Psoas muscle (tissue), 7 donors: ENCODE measurements at regions not wholly inside any gene's neighbourhood (a gene's known extent, or its start where the extent isn't known, plus 50 kb on each side); places are given as distances from the start of the nearest gene placed in this dataset.

Experiments
- ATAC-seq, 4 donors: fragments of 200-7000 bp; cut with Tn5 transposase; one replicate each; pipeline ENCODE4 v1.9.1; 2020; ENCODE audit warnings: moderate library complexity in 3 of 4, mild to moderate bottlenecking in 2 of 4
- DNase-seq, 2 donors: peaks; one replicate each; pipeline ENCODE4 v3.0.0-alpha.2; 2020
- H3K27ac ChIP-seq: fragments of 200-600 bp; one replicate; pipeline ENCODE4 v1.8.0; 2022
- H3K27me3 ChIP-seq, 3 donors: fragments of 200-600 bp in 1 of 3; one replicate each; pipeline versions ENCODE4 v1.6.1 to v1.8.0; 2013 to 2022; ENCODE audit warnings: low read length in 2 of 3, mild to moderate bottlenecking in 2 of 3, moderate library complexity in 1 of 3; ENCODE audit not compliant: insufficient read depth in 3 of 3
- H3K36me3 ChIP-seq, 2 donors: fragments of 200-600 bp in 1 of 2; one replicate each; pipeline versions ENCODE4 v1.6.1 to v1.8.0; 2013 to 2022; ENCODE audit warnings: low read depth in 1 of 2, mild to moderate bottlenecking in 1 of 2, moderate library complexity in 1 of 2; ENCODE audit not compliant: insufficient read depth in 1 of 2
- H3K4me1 ChIP-seq: fragments of 200-600 bp; one replicate; pipeline ENCODE4 v1.8.0; 2022
- H3K4me3 ChIP-seq: fragments of 200-600 bp; one replicate; pipeline ENCODE4 v1.8.0; 2022; ENCODE audit warnings: mild to moderate bottlenecking
- H3K9me3 ChIP-seq: fragments of 200-600 bp; one replicate; pipeline ENCODE4 v1.8.0; 2022
- WGBS, 3 donors: extraction: QIAGEN DNeasy Blood & Tissue Kit; methylation state at CpG; one replicate each; pipeline versions ENCODE4 v1.1.6 to v1.1.7; 2013; 5-methylcytosine and 5-hydroxymethylcytosine counted together
- intact Hi-C, 2 donors: fragments of 100-400 bp; cut with DNase I; formaldehyde crosslinking; loops; one replicate each; pipeline versions ENCODE4 v1.11.0 to v1.14.2; 2022
- TF ChIP-seq, protein P1 (sequence below): fragments of 200-600 bp; IDR thresholded peaks from one replicate; pipeline ENCODE4 v1.8.0; 2022; ENCODE audit warnings: antibody characterized with exemption
- donor health status: healthy with polysubstance abuse.
- donor health status: DM: no; HTN: no; CAD: no; lungs with moderate emphysema.
- donor health status: Bipolar disorder and iron deficiency.
- donor health status: healthy.
- donor health status: DM: yes; HTN: yes; CAD: no.
- donor health status: DM: no; HTN: no; CAD: no.
- donor health status: DM: yes; HTN: yes; CAD: no.

DNA sequence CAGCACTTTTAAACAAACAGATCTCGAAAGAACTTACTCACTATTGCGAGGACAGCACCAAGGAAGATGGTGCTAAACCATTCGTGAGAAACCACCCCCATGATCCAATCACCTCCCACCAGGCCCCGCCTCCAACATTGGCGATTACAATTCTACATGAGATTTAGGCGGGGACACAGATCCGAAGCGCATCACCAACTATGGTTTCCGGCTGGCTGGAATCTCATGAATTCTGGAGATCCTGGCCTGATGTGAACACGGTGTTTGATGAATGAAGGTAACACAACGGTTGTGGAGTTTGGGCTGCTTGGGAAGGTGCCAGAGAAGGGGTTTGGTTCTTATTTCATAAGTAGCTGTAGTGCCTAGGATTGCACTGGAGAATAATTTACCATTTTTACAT lies 216.7 kb downstream of the EMX2 start:
- WGBS, 3 donors, result 90 to 92% (median 92%) methylated on average over 11 of the region's 11 CpGs
- TF ChIP-seq, protein P1, sequence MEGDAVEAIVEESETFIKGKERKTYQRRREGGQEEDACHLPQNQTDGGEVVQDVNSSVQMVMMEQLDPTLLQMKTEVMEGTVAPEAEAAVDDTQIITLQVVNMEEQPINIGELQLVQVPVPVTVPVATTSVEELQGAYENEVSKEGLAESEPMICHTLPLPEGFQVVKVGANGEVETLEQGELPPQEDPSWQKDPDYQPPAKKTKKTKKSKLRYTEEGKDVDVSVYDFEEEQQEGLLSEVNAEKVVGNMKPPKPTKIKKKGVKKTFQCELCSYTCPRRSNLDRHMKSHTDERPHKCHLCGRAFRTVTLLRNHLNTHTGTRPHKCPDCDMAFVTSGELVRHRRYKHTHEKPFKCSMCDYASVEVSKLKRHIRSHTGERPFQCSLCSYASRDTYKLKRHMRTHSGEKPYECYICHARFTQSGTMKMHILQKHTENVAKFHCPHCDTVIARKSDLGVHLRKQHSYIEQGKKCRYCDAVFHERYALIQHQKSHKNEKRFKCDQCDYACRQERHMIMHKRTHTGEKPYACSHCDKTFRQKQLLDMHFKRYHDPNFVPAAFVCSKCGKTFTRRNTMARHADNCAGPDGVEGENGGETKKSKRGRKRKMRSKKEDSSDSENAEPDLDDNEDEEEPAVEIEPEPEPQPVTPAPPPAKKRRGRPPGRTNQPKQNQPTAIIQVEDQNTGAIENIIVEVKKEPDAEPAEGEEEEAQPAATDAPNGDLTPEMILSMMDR, result no peak
- no peaks in the 10 kb centered on the region for H3K27me3 ChIP-seq

DNA sequence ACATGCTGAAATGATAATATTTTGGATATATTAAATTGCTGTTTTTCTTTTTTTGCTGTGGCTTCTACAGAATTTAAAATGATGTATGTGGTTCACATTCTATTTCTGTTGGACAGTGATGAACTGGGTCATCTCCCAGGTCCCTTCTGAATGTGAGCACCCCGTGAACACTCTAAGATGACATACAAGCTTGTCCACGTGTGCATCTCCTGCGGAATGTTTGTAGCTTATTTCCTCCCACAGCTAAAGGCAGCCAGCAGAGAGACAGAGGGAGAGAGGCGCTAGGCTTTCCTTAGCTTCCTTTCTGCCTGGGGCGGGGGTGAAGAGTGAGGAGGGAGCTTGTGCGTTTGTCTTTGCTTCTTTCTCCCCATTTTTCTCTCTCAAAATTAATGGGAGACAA lies 219.1 kb downstream of the EMX2 start:
- no peaks in the 10 kb centered on the region for H3K27me3 ChIP-seq
- intact Hi-C loops, result no loop called here
- 72 to 77% (median 72%) methylated on average over 6 of the region's 6 CpGs for WGBS, 3 donors
- H3K9me3 ChIP-seq, result no peaks in the 10 kb centered on the region
- no peaks in the 10 kb centered on the region for H3K4me1 ChIP-seq
- no peak for ATAC-seq
- DNase-seq, result no peak
- H3K27ac ChIP-seq, result no peak overlapping the region
- TF ChIP-seq, protein P1, result no peak
- no peaks in the 10 kb centered on the region for H3K36me3 ChIP-seq
- H3K4me3 ChIP-seq, result no peak overlapping the region

More for the DNA sequence above, 216.7 kb downstream of the EMX2 start:
- Histone ChIP-seq H3K4me1 (no peaks in the 10 kb centered on the region), H3K27ac (no peak overlapping the region), H3K9me3 (no peaks in the 10 kb centered on the region), H3K4me3 (no peak overlapping the region), H3K36me3 (no peaks in the 10 kb centered on the region)
- ATAC-seq, result no peak
- intact Hi-C loops, result no loop called here
- DNase-seq, result no peak

DNA sequence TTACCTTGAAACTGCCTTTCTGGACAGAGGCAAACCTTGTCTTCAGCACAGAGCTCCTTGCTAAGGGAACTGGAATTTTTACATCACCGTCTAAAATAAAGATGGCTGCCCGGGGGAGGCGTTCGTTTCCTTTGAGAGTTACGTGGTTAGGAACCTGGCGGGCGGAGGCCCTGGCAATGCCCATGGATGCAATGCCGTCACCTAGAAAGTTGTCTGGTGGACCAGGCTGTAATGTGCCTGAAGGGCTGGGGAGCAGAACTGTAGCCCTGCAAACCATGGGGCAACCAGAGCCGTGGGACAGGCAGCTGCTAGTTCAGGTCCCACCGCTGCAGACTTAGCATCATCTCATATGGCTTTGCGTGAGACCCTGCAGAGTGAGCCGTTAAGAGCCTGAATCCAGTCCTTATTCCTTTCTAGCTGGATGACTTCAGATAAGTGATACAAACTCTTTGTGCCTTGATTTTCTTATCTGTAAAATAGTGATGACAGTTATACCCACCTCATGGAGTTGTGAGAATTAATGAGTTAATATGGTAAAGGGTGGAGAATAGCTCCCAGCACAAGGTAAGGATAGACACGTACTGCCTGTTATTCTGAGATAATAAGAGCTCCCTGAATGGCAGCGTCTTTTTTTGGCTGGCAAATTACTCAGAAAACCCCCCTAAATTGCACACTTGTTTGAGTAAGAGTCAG lies 219.7 kb downstream of the EMX2 start:
- no peak for DNase-seq
- H3K9me3 ChIP-seq, result no peaks in the 10 kb centered on the region
- no peaks in the 10 kb centered on the region for H3K27me3 ChIP-seq
- WGBS, 3 donors, result 74 to 77% (median 75%) methylated on average over 14 of the region's 14 CpGs
- intact Hi-C loops, result no loop called here
- H3K4me3 ChIP-seq, result no peak overlapping the region
- TF ChIP-seq, protein P1, result no peak
- ATAC-seq, result no peak
- H3K27ac ChIP-seq, result no peak overlapping the region
- no peaks in the 10 kb centered on the region for H3K4me1 ChIP-seq
- no peaks in the 10 kb centered on the region for H3K36me3 ChIP-seq

DNA sequence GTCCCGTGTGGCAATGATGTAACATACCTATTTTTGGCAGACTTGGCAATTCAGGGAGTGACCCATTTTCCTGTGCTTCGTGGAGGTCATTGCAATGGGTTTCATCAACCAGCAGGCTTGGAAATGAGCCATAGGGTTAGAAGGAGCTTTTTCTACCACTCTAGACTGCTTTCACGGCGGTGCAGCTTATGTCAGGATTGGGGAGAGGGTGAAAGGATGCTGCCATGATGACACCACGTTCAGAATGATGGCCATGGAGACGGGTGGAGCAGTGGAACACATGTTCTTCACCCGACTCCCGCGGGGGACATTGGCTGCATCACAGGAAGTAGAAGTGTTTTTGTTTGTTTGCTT lies 220.2 kb downstream of the EMX2 start:
- WGBS, 3 donors, result 46 to 57% (median 47%) methylated on average over 9 of the region's 9 CpGs
- H3K27me3 ChIP-seq, result no peaks in the 10 kb centered on the region
- H3K4me1 ChIP-seq, result no peaks in the 10 kb centered on the region
- H3K36me3 ChIP-seq, result no peaks in the 10 kb centered on the region
- no peaks in the 10 kb centered on the region for H3K9me3 ChIP-seq
- intact Hi-C loops, result no loop called here
- peak in 1 of 2 donors; percentile 60 for DNase-seq
- ATAC-seq, result peak in 2 of 4 donors; percentile 38 to 48
- no peak overlapping the region for H3K27ac ChIP-seq
- TF ChIP-seq, protein P1, result no peak
- no peak overlapping the region for H3K4me3 ChIP-seq

DNA sequence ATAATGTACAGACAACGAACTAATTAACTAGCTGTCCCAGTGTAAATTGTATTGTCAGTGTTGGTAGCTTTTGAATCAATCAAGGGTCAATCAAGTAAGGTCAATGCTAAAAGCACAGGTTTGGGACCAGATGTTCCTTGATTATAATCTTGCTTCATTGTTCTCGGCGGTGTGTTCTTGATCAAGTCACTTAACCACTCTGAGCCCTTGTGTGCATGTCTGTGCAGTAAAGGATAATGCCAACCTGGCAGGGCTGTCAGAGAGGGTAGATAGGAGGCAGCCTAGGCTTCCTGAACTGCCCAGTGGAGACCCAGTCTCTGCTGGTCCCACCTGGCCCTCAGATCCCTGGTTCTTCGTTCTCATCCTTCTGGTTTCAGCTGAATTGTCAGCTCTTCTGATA lies 221.0 kb downstream of the EMX2 start:
- Histone ChIP-seq H3K27me3 (no peaks in the 10 kb centered on the region), H3K4me3 (no peak overlapping the region), H3K4me1 (no peaks in the 10 kb centered on the region), H3K9me3 (no peaks in the 10 kb centered on the region), H3K27ac (no peak overlapping the region), H3K36me3 (no peaks in the 10 kb centered on the region)
- DNase-seq (no peak), ATAC-seq (no peak)
- TF ChIP-seq, protein P1, result no peak
- intact Hi-C loops, result no loop called here
- WGBS, 3 donors, result 72 to 82% (median 81%) methylated on average over 4 of the region's 4 CpGs
